ENCODE measurements at regions not wholly inside any gene's neighbourhood (a gene's known extent, or its start where the extent isn't known, plus 50 kb on each side); places are given as distances from the start of the nearest gene placed in this dataset.

GRCh38 chr6:134689177-134689576 lies 260.7 kb downstream of the ALDH8A1 start:
- TF ChIP-seq, protein P1, sequence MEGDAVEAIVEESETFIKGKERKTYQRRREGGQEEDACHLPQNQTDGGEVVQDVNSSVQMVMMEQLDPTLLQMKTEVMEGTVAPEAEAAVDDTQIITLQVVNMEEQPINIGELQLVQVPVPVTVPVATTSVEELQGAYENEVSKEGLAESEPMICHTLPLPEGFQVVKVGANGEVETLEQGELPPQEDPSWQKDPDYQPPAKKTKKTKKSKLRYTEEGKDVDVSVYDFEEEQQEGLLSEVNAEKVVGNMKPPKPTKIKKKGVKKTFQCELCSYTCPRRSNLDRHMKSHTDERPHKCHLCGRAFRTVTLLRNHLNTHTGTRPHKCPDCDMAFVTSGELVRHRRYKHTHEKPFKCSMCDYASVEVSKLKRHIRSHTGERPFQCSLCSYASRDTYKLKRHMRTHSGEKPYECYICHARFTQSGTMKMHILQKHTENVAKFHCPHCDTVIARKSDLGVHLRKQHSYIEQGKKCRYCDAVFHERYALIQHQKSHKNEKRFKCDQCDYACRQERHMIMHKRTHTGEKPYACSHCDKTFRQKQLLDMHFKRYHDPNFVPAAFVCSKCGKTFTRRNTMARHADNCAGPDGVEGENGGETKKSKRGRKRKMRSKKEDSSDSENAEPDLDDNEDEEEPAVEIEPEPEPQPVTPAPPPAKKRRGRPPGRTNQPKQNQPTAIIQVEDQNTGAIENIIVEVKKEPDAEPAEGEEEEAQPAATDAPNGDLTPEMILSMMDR (IDR thresholded peaks at IDR 0.05 in 8 of 11, conservative IDR thresholded peaks at IDR 0.05 in 3 of 11), result no peak
- no peak for TF ChIP-seq POLR2AphosphoS5 (IDR thresholded peaks at IDR 0.05)
- TF ChIP-seq POLR2A (IDR thresholded peaks at IDR 0.05), result no peak

All from spleen (tissue), 7 donors.